GM21381 (cell line): ENCODE measurements at regions not wholly inside any gene's neighbourhood (a gene's known extent, or its start where the extent isn't known, plus 50 kb on each side); places are given as distances from the start of the nearest gene placed in this dataset.

Experiments used
- ATAC-seq: cut with Tn5 transposase; IDR thresholded peaks from one replicate; pipeline ENCODE4 v1.9.1; 2021; ENCODE audit warnings: mild to moderate bottlenecking, moderate library complexity; ENCODE audit not compliant: unreplicated experiment

GRCh38 chr4:163748449-163748848, 254.0 kb downstream of the TMA16 start:
- ATAC-seq = no peak

- peak; percentile 86 for ATAC-seq
Observed at GRCh38 chr4:163755013-163755412, 260.5 kb downstream of the TMA16 start.

GRCh38 chr4:163757219-163757618, 262.7 kb downstream of the TMA16 start:
- no peak for ATAC-seq

DNA sequence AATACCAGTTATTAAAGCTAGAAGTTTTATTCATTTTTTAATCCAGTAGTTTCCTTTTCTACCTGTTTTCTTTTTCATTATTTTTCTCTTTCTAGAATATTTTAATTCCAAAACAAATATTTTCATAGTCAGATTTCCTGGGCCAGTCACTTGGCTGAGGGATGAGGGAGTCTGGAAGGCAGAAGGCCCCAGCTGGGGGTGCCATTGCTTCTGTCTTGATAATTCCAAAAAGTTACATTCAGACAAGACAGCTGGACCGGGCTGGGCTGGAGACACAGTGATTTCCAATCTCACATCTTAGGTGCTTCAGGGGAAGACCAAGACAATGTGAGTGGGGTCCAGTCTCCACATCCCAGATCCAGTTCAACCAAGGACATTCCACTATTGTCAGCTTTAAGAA, 263.5 kb downstream of the TMA16 start:
- ATAC-seq = no peak

DNA sequence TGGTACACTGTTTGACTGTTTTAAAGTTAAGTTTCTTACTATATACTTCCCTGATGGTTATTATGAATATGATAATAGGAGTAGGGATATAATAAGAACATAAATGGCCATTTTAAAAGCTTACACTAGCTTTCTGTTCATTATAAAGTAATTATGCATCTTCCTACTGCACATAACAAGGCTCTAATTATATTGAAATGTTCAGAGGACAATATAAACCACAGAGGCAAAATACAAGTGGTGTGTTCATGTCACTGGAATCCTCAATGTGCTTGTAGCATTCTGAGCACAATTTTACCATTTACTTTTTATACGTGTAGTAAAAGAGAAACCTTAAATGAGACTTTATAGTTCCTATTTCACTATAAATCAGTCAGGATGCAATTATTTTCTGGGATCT, 268.3 kb downstream of the TMA16 start:
- no peak for ATAC-seq

DNA sequence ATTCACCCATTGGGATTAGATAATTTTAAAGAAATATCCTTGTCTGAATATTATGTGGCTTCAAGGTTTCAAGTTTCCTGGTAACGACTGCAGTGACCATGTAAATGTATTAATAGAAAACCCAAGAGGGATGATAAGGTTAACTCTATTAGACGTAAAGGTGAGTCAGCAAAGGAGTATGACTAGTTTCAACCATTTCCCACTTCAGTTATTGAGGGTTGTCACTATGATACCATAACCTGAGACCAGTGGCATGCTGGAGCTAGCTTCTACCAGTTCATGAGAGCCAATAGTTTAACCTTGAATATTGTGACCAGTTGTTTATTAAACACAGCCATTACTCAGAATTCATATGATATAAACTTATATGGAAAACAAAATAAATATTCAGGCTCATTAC, 270.1 kb downstream of the TMA16 start:
- no peak for ATAC-seq

DNA sequence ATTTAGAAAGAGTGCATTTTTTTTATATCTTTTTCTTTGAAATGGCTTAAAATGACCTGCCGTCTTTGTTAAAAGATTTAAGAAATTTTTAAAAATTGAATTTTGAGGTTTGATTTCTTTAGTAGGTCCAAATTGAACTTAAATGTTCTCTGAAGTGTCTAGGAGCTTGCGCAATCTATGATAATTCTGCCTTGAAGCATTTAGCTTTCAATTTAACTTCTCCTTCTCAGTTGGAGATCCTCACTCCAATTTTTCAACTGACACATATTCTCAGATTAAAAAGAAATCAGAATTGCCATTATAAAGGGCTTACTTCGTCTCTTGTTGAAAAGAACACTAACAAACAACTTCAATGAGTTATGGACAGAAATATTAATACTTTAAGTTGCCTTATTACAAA, 273.5 kb downstream of the TMA16 start:
- ATAC-seq = no peak

DNA sequence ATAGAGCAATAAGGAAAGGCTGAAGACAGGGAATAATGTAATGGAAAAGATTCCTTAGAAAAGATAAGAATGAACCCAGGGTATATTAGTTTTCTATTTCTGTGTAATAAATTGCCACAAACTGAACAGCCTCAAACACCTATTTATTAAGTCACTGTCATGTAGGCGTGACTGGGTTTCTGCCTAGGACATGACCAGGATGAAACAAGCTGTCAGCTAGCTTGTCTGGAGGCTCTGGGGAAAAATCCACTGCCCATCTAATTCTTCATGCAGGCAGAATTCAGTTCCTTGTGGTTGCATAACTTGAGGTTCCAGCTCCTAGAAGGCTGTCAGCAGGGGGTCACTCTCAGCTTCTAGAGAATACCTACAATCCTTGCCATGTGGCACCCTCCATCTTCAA, 277.7 kb downstream of the TMA16 start:
- no peak for ATAC-seq

GRCh38 chr4:163773940-163774339, 279.4 kb downstream of the TMA16 start:
- ATAC-seq = no peak

DNA sequence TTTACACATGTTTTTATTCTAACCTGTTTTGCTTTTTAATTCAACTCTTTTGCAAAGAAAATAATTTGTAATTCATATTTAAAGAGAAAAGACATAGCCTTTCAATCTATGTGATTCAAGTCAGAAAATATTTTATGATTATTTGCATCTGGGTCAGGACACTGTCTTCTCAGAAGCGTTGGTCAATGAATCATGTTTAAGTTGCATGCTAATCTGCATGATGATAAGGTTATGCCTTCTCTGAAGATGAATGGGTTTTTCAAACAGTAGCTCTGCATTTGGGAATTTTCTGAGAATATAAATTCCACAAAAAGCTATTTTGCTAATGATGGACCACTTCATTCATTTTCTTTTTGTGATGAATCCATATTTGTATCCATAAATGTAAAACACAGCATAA, 282.5 kb downstream of the TMA16 start:
- ATAC-seq = no peak

GRCh38 chr4:163781726-163782125, 287.2 kb downstream of the TMA16 start:
- ATAC-seq = no peak

GRCh38 chr4:163790231-163790630, 295.7 kb downstream of the TMA16 start:
- no peak for ATAC-seq

DNA sequence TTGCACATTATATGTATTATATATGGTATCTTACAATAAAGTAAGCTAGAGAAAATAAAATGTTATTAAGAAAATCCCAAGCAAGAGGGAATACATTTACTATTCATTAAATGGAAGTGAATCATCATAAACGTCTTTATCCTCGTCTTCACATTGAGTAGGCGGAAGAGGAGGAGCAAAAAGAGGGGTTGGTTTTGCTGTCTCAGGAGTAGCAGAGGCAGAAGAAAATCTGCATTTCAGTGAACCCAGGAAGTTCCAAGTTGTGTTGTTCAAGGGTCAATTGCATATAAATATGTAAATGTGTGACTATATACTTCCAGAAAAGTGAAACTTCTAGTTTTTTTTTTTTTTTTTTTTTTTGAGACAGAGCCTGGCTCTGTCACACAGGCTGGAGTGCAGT, 301.4 kb downstream of the TMA16 start:
- ATAC-seq = no peak

DNA sequence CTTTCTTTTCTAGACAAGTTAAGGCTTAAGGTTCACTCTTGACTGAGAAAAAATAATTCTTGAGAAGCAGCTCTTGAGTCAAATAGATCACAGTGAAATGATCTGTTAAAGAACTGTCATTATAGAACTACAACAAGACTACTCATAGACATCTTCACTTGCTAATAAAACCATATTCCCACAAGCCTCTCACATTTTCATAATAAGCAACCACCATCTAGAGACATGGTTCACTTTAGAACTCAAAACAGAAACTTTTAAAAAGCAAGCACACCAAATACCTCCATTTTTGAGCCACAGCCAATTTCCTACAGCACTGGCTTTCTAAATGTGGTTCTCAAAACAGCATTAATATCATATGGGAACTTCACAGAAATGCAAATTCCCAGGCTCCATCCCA, 309.5 kb downstream of the TMA16 start:
- no peak for ATAC-seq

- ATAC-seq = no peak
Observed at GRCh38 chr4:163806653-163807052, 312.2 kb downstream of the TMA16 start.

- no peak for ATAC-seq
Observed at GRCh38 chr4:163808011-163808410, 313.5 kb downstream of the TMA16 start.

DNA sequence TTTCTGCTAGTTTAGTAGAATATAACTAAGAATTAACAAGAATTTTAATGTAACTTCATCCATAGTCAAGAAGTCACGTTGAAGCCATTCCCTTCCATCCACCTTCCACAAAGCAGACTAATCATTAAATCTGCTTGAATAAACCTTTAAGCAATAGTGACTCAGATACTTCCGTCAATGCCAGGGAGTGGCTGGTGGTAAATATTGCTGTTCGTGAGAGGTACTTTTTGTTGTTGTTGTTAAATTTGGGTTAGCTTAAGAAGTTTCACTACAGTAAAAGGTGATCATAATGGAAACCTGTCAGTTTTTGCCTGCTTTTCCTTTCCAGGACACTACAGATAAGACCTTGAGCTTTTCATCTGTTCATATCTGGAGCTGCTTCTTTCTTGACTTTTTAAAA, 316.3 kb downstream of the TMA16 start:
- no peak for ATAC-seq

- ATAC-seq = peak; percentile 58
Observed at GRCh38 chr4:163815776-163816175, 321.3 kb downstream of the TMA16 start.

DNA sequence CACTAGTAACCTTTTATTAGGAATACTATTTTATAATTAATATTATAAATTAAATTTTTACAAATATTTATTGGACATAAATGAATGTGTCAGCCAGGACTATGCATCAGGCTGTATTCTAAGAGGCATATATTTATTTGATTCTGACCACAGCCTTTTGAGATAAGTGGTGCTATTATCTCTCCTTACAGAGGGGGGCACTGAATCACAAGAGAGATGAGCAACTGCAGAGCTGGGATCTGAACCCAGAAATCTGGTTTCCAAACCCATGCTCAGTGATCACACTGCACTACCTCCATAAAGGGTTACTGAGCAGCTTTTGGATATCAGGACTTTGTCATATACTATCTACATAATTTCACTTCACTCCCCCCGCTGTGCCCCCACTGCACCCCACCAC, 322.0 kb downstream of the TMA16 start:
- no peak for ATAC-seq

DNA sequence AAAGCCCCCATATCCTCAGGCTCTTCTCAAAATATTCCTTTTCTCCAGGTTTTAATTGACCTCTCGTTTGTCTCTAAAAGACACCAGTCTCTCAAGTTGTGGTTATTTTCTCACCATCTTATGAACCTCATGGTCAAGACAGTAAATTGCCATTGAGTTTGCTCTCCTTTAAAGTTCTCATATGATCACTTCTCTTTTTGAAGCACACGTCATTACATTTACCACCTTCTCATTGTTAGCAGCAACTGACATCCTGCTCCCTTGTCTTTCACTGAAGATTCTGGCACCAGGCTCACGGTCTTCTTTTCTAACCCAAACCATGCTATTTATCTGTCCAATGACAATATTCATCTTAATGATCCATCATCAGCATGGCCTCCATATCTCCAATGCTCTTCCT, 324.2 kb downstream of the TMA16 start:
- ATAC-seq = no peak

DNA sequence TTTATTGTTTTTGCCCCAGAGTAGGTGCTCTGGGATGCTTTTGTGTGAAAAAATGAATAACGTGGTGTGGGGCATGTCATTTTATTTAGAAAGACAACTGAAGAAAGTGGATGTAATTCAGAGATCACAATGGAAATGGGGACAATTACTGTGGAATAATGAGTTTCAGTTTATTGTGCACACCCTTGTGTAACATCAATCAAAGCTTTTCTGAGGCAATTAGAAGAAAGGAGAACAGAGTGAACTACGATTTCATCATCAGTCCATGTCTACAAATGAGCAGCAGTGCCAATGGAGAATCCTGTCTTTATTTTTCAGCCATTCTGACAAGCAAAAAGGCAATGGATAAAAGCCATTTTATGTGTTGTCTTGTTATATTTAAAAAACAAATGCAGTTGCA, 339.2 kb downstream of the TMA16 start:
- ATAC-seq = no peak

DNA sequence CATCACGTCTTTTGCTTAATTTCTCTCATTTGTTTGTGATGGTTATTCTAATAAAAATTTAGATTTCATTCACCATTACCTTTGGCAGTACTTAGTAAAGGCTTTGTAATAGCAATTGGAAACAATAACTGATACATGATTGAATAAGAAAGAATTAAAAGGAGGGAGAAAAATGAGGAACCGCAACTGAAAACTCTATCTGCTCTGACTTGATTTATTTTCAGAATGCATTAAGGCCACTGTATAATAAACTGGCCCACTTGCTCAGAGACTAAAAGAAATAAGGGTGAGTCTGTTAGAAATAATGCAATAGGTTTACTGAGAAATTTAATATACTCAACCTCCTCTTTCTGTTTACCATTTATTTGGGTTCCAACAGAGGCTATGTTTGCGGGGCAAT, 351.5 kb downstream of the TMA16 start:
- ATAC-seq = no peak

GRCh38 chr4:163852246-163852645, 357.8 kb downstream of the TMA16 start:
- ATAC-seq = no peak

- ATAC-seq = no peak
Observed at GRCh38 chr4:163857903-163858302, 363.4 kb downstream of the TMA16 start.
